Trophoblast cell (in vitro differentiated cells and primary cell): ENCODE measurements at regions not wholly inside any gene's neighbourhood (a gene's known extent, or its start where the extent isn't known, plus 50 kb on each side); places are given as distances from the start of the nearest gene placed in this dataset.

ENCODE experiments used
- DNase-seq, 2 donors: peaks; one replicate each; pipeline ENCODE4 v3.0.0-alpha.2; 2016
- H2AFZ ChIP-seq: 2 replicates; pipeline ENCODE4 v1.6.1; 2013; ENCODE audit warnings: low read length, moderate library complexity, mild to moderate bottlenecking; ENCODE audit not compliant: insufficient read depth, poor library complexity
- H2AK5ac ChIP-seq: 2 replicates; pipeline ENCODE4 v1.6.1; 2013; ENCODE audit warnings: mild to moderate bottlenecking, low read length
- H2BK120ac ChIP-seq: 2 replicates; pipeline ENCODE4 v1.6.1; 2013; ENCODE audit warnings: low read length, mild to moderate bottlenecking, moderate library complexity; ENCODE audit not compliant: insufficient read depth, poor library complexity
- H2BK12ac ChIP-seq: 2 replicates; pipeline ENCODE4 v1.6.1; 2013; ENCODE audit warnings: mild to moderate bottlenecking, low read length, moderate library complexity
- H2BK5ac ChIP-seq: 2 replicates; pipeline ENCODE4 v1.6.1; 2013; ENCODE audit warnings: low read length, low read depth, moderate library complexity, mild to moderate bottlenecking; ENCODE audit not compliant: poor library complexity
- H3K14ac ChIP-seq: 2 replicates; pipeline ENCODE4 v1.6.1; 2013; ENCODE audit warnings: mild to moderate bottlenecking, low read length
- H3K18ac ChIP-seq: 2 replicates; pipeline ENCODE4 v1.6.1; 2013; ENCODE audit warnings: mild to moderate bottlenecking, low read length
- H3K23ac ChIP-seq: 2 replicates; pipeline ENCODE4 v1.6.1; 2013; ENCODE audit warnings: low read length
- H3K27ac ChIP-seq: 2 replicates; pipeline ENCODE4 v1.5.1; 2013; ENCODE audit warnings: low read depth, mild to moderate bottlenecking, inconsistent platforms, low read length, moderate library complexity
- H3K27me3 ChIP-seq: 2 replicates; pipeline ENCODE4 v1.6.1; 2013; ENCODE audit warnings: inconsistent platforms, mild to moderate bottlenecking, low read length, moderate library complexity; ENCODE audit not compliant: insufficient read depth
- H3K36me3 ChIP-seq, 2 experiments: 1 replicate in 1 of 2; 2 replicates in 1 of 2; pipeline ENCODE4 v1.6.1; 2013; ENCODE audit warnings: low read length in 2 of 2, mild to moderate bottlenecking in 2 of 2, moderate library complexity in 1 of 2; ENCODE audit not compliant: insufficient read depth in 2 of 2, control insufficient read depth in 1 of 2
- H3K4ac ChIP-seq: 2 replicates; pipeline ENCODE4 v1.6.1; 2013; ENCODE audit warnings: low read depth, mild to moderate bottlenecking, low read length, moderate library complexity
- H3K4me1 ChIP-seq, 2 experiments: 1 replicate in 1 of 2; 2 replicates in 1 of 2; pipeline ENCODE4 v1.6.1; 2013; ENCODE audit warnings: low read length in 2 of 2, mild to moderate bottlenecking in 2 of 2, moderate library complexity in 1 of 2; ENCODE audit not compliant: insufficient read depth in 2 of 2, control insufficient read depth in 1 of 2
- H3K4me2 ChIP-seq: 2 replicates; pipeline ENCODE4 v1.6.1; 2013; ENCODE audit warnings: inconsistent platforms, mild to moderate bottlenecking, low read length, moderate library complexity
- H3K4me3 ChIP-seq: 2 replicates; pipeline ENCODE4 v1.5.1; 2013; ENCODE audit warnings: mild to moderate bottlenecking, low read depth, low read length, inconsistent platforms
- H3K79me1 ChIP-seq: one replicate; pipeline ENCODE4 v1.6.1; 2013; ENCODE audit warnings: low read length
- H3K79me2 ChIP-seq: 2 replicates; pipeline ENCODE4 v1.6.1; 2013; ENCODE audit warnings: low read length, mild to moderate bottlenecking; ENCODE audit not compliant: control insufficient read depth, insufficient read depth, poor library complexity
- H3K9ac ChIP-seq: 2 replicates; pipeline ENCODE4 v1.6.1; 2013; ENCODE audit warnings: mild to moderate bottlenecking, low read length
- H3K9me3 ChIP-seq: 2 replicates; pipeline ENCODE4 v1.6.1; 2013; ENCODE audit warnings: low read depth, mild to moderate bottlenecking, control low read depth, inconsistent platforms, low read length; ENCODE audit not compliant: insufficient read depth
- H4K12ac ChIP-seq: 2 replicates; pipeline ENCODE4 v1.6.1; 2013; ENCODE audit warnings: low read depth, mild to moderate bottlenecking, low read length, moderate library complexity
- H4K8ac ChIP-seq: 2 replicates; pipeline ENCODE4 v1.6.1; 2013; ENCODE audit warnings: low read depth, mild to moderate bottlenecking, low read length, moderate library complexity
- H4K91ac ChIP-seq: one replicate; pipeline ENCODE4 v1.6.1; 2013; ENCODE audit warnings: low read depth, mild to moderate bottlenecking, low read length, moderate library complexity
- WGBS: extraction: QIAGEN DNeasy Blood & Tissue Kit; methylation state at CpG from one replicate; pipeline ENCODE4 v1.1.7; 2013; ENCODE audit warnings: missing lambda C conversion rate; ENCODE audit not compliant: insufficient read length, insufficient coverage; ENCODE audit errors: extremely low coverage; 5-methylcytosine and 5-hydroxymethylcytosine counted together

DNA sequence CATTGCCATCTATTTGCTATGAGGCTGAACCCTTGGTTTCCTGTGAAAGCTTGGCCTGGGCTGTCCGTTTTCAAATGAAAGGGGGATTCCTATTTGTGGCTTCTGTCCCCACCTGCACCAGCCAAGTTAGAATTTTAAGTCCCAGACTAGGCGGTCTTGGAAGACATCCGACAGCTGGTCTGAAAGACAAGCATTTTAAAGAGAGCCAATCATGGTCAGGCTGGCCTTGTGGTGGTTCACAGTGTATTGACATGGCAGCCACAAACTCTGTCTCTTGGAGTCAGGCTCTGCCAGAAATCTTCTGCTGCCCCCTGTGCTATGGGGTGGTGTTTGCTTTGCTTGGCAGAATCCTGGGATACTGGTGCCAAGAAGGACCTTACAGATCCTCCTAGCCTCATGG is 319.2 kb upstream of the MOCS1 start:
- WGBS, result no CpG with 5 or more reads among the region's 3 CpGs
- no peak overlapping the region for H3K23ac ChIP-seq
- no peak overlapping the region for H3K18ac ChIP-seq
- no peaks in the 10 kb centered on the region for H3K79me1 ChIP-seq
- H3K36me3 ChIP-seq, result no peaks in the 10 kb centered on the region
- H3K4ac ChIP-seq, result no peak overlapping the region
- no peaks in the 10 kb centered on the region for H3K27me3 ChIP-seq
- H3K4me2 ChIP-seq, result no peak overlapping the region
- H4K91ac ChIP-seq, result no peak overlapping the region
- no peak overlapping the region for H4K8ac ChIP-seq
- H3K9ac ChIP-seq, result no peak overlapping the region
- H2BK12ac ChIP-seq, result no peak overlapping the region
- H3K27ac ChIP-seq, result no peak overlapping the region
- no peak overlapping the region for H3K4me3 ChIP-seq
- no peaks in the 10 kb centered on the region for H3K9me3 ChIP-seq
- H2AK5ac ChIP-seq, result no peak overlapping the region
- H2AFZ ChIP-seq, result no peak overlapping the region
- H3K4me1 ChIP-seq, result no peaks in the 10 kb centered on the region
- no peak overlapping the region for H2BK5ac ChIP-seq
- no peak overlapping the region for H2BK120ac ChIP-seq
- no peak for DNase-seq
- H4K12ac ChIP-seq, result no peak overlapping the region
- H3K79me2 ChIP-seq, result no peaks in the 10 kb centered on the region
- no peak overlapping the region for H3K14ac ChIP-seq

DNA sequence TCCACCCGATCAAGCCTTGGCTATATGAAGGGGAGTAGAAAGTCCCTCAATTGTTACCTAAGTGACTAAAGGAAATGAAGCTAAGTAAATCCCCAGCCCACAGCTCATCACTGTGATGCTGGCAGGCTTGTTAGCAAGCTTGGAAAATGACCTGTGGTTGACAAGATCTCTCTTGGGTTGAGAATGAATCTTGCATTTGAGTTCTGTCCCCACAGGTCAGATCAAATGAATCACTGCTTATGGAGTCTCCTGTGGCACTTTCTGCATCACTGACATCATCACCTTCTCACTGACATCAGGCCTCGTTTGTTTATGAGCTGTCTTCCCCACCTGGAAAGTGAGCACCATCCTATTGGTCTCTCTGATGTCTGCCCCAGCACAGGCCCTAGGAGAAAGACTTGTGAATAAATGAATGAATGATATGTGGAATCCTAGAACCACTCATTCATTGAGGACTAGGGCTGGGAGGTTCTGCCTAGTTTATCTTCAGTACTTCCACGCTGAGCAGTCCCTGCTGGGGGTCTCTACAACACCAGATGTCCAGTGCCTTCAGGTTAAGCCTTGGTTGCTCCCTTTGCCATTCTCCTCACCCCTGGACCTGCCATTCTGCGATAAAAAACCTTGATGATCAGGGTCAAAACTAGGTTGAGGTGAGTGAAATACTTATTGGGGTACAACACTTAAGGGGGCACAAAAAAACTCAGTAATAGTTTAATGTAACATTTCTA is 318.4 kb upstream of the MOCS1 start:
- Histone ChIP-seq H2BK5ac (no peak overlapping the region), H3K27ac (no peak overlapping the region), H3K18ac (no peak overlapping the region), H3K4me3 (no peak overlapping the region), H3K14ac (no peak overlapping the region), H3K4me1 (no peaks in the 10 kb centered on the region), H3K27me3 (no peaks in the 10 kb centered on the region), H3K23ac (no peak overlapping the region), H3K4ac (no peak overlapping the region), H2AK5ac (no peak overlapping the region), H2AFZ (no peak overlapping the region), H4K91ac (no peak overlapping the region), H2BK120ac (no peak overlapping the region), H3K9me3 (no peaks in the 10 kb centered on the region), H4K8ac (no peak overlapping the region), H3K4me2 (no peak overlapping the region), H3K9ac (no peak overlapping the region), H2BK12ac (no peak overlapping the region), H4K12ac (no peak overlapping the region), H3K79me2 (no peaks in the 10 kb centered on the region), H3K36me3 (no peaks in the 10 kb centered on the region), H3K79me1 (no peaks in the 10 kb centered on the region)
- no CpG with 5 or more reads among the region's 4 CpGs for WGBS
- no peak for DNase-seq

DNA sequence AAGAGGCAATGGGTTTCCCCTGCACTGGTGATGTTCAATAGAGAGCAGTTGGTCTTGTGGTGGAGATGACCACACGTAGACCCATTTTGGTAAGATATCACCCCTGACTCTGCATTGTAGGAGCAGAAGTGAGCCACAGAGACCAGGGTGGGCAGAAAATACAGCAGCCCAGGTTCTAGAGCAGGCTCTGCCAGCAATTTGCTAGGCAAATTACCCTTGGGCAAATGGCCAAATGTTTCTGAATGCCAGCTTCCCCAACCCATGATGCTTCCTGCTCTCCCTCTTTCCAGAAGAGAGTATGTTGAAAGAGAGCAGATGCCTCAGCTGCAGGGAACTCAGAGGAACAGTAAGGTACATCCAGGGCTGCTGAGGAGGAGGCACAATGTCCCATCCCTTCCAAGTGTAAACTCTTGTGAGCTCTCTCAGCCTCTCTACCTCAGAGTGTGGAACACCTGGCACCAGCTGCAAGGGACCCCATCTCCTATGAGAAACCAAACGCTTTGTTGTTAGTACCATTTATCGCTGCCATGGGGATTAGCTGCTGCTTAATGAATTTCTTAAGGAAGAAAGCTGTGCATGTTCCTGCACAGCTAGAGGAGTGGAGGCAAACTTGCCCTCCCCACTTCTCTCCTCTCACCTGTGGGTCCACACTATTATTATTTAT is 317.5 kb upstream of the MOCS1 start:
- no peak overlapping the region for H4K8ac ChIP-seq
- WGBS, result no CpG with 5 or more reads among the region's 3 CpGs
- H2AK5ac ChIP-seq, result no peak overlapping the region
- no peak overlapping the region for H3K14ac ChIP-seq
- no peak overlapping the region for H3K4me2 ChIP-seq
- no peak overlapping the region for H3K9ac ChIP-seq
- no peak overlapping the region for H4K91ac ChIP-seq
- no peak overlapping the region for H2BK12ac ChIP-seq
- H2AFZ ChIP-seq, result no peak overlapping the region
- DNase-seq, result no peak
- H3K36me3 ChIP-seq, result no peaks in the 10 kb centered on the region
- no peaks in the 10 kb centered on the region for H3K27me3 ChIP-seq
- no peak overlapping the region for H2BK120ac ChIP-seq
- H3K18ac ChIP-seq, result no peak overlapping the region
- H3K4me1 ChIP-seq, result no peaks in the 10 kb centered on the region
- H2BK5ac ChIP-seq, result no peak overlapping the region
- no peaks in the 10 kb centered on the region for H3K79me1 ChIP-seq
- H3K27ac ChIP-seq, result no peak overlapping the region
- no peak overlapping the region for H4K12ac ChIP-seq
- H3K23ac ChIP-seq, result no peak overlapping the region
- H3K4ac ChIP-seq, result no peak overlapping the region
- H3K79me2 ChIP-seq, result no peaks in the 10 kb centered on the region
- H3K9me3 ChIP-seq, result no peaks in the 10 kb centered on the region
- H3K4me3 ChIP-seq, result no peak overlapping the region

DNA sequence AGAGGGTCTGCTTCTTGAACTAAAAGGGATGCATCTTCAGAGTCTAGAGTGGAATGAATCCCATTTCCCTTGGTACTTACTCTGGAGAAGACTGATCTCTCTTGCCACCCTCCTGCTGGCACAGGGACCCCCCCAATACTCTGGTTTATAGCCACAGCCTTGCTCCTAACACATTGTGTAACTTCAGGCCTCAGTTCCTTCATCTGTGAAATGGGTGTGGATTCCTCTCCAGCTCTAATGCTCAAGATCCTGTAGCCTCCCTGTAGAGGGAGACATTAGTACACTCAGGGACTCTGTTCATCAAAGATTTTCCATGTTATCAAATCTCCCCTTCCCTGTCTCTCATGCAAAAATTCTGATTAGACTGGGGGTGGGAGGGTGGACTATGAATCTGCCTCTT is 315.7 kb upstream of the MOCS1 start:
- H4K91ac ChIP-seq, result no peak overlapping the region
- no peak overlapping the region for H3K27ac ChIP-seq
- no peak overlapping the region for H3K9ac ChIP-seq
- H3K79me2 ChIP-seq, result no peaks in the 10 kb centered on the region
- no peak overlapping the region for H3K23ac ChIP-seq
- no peak overlapping the region for H3K4ac ChIP-seq
- no peak overlapping the region for H2AK5ac ChIP-seq
- no peak for DNase-seq
- H3K4me2 ChIP-seq, result no peak overlapping the region
- H3K36me3 ChIP-seq, result no peaks in the 10 kb centered on the region
- H2BK5ac ChIP-seq, result no peak overlapping the region
- no peaks in the 10 kb centered on the region for H3K79me1 ChIP-seq
- no peak overlapping the region for H2AFZ ChIP-seq
- H2BK120ac ChIP-seq, result no peak overlapping the region
- no peak overlapping the region for H3K18ac ChIP-seq
- H3K9me3 ChIP-seq, result no peaks in the 10 kb centered on the region
- no peaks in the 10 kb centered on the region for H3K4me1 ChIP-seq
- H3K27me3 ChIP-seq, result no peaks in the 10 kb centered on the region
- no peak overlapping the region for H4K8ac ChIP-seq
- no peak overlapping the region for H4K12ac ChIP-seq
- no peak overlapping the region for H2BK12ac ChIP-seq
- no peak overlapping the region for H3K4me3 ChIP-seq
- H3K14ac ChIP-seq, result no peak overlapping the region
